Gastrocnemius medialis (tissue), 4 donors: ENCODE measurements at regions not wholly inside any gene's neighbourhood (a gene's known extent, or its start where the extent isn't known, plus 50 kb on each side); places are given as distances from the start of the nearest gene placed in this dataset.
A peak's percentile ranks its signal among the peaks of the same experiment; 100 is the strongest.

ENCODE experiments used
- ATAC-seq, 2 donors: fragments of 150-250 bp; one replicate each; pipeline ENCODE4 v1.9.1; 2016
- DNase-seq, 2 donors: peaks; one replicate each; pipeline ENCODE4 v3.0.0-alpha.2; 2019
- H3K27ac ChIP-seq, 4 donors: fragments of 200-600 bp; sonication (generic); 1 replicate in 1 of 4; 2 replicates in 3 of 4; pipeline ENCODE4 v1.5.1; 2016 to 2018; ENCODE audit warnings: mild to moderate bottlenecking in 2 of 4, moderate library complexity in 1 of 4
- H3K27me3 ChIP-seq, 3 donors: fragments of 200-600 bp; sonication (generic) in 2 of 3; 1 replicate in 1 of 3; 2 replicates in 2 of 3; pipeline versions ENCODE4 v1.5.1 to v1.6.0; 2016 to 2019; ENCODE audit warnings: mild to moderate bottlenecking in 1 of 3, moderate library complexity in 1 of 3
- H3K36me3 ChIP-seq, 2 donors: fragments of 200-600 bp; sonication (generic) in 1 of 2; one replicate each; pipeline ENCODE4 v1.5.1; 2017 to 2018
- H3K4me1 ChIP-seq, 2 donors: fragments of 200-600 bp; sonication (generic) in 1 of 2; one replicate each; pipeline ENCODE4 v1.5.1; 2016 to 2017; ENCODE audit warnings: mild to moderate bottlenecking in 2 of 2
- H3K4me3 ChIP-seq, 4 donors: fragments of 200-600 bp; sonication (generic) in 3 of 4; 1 replicate in 1 of 4; 2 replicates in 3 of 4; pipeline ENCODE4 v1.5.1; 2016 to 2019; ENCODE audit warnings: mild to moderate bottlenecking in 2 of 4
- H3K9me3 ChIP-seq, 3 donors: fragments of 200-600 bp; sonication (generic) in 2 of 3; 1 replicate in 1 of 3; 2 replicates in 2 of 3; pipeline ENCODE4 v1.5.1; 2016 to 2019
- CTCF ChIP-seq, 5 experiments: fragments of 450-650 bp in 3 of 5; fragments of 200-600 bp in 2 of 5; sonication (generic) in 2 of 5; IDR thresholded peaks in 4 of 5; conservative IDR thresholded peaks in 1 of 5; 1 replicate in 4 of 5; 2 replicates in 1 of 5; pipeline ENCODE4 v1.5.1; 2016 to 2019; ENCODE audit warnings: antibody characterized with exemption in 5 of 5, mild to moderate bottlenecking in 3 of 5, moderate library complexity in 3 of 5
- POLR2A ChIP-seq, 2 donors: fragments of 450-650 bp; IDR thresholded peaks; one replicate each; pipeline ENCODE4 v1.6.1; 2017; ENCODE audit warnings: antibody characterized with exemption in 2 of 2, mild to moderate bottlenecking in 2 of 2, moderate library complexity in 2 of 2
- in situ Hi-C, 4 donors: fragments of 200-750 bp; cut with MboI; loops; one replicate each; pipeline versions ENCODE4 v1.15.0 to v1.8.0; 2017; ENCODE audit warnings: low sequenced_read_pairs in 4 of 4
- intact Hi-C: fragments of 100-400 bp; cut with DNase I; formaldehyde crosslinking; loops from one replicate; pipeline ENCODE4 v1.15.1; 2023; ENCODE audit warnings: low total_unique reads

- TF ChIP-seq CTCF (IDR thresholded peaks at IDR 0.05 in 4 of 5, conservative IDR thresholded peaks at IDR 0.05 in 1 of 5) (no peak), POLR2A (IDR thresholded peaks at IDR 0.05) (no peak)
- intact Hi-C loops, result no loop called here
- H3K4me1 ChIP-seq, result no peaks in the 10 kb centered on the region
- no peak overlapping the region for H3K4me3 ChIP-seq
- no peak for ATAC-seq
- no peak for DNase-seq
- no peak overlapping the region for H3K27ac ChIP-seq
- H3K36me3 ChIP-seq, result no peaks in the 10 kb centered on the region
- in situ Hi-C loops, result no loop called here
- H3K9me3 ChIP-seq, result no peaks in the 10 kb centered on the region
- H3K27me3 ChIP-seq, result peaks cover 2 to 4% (median 3%) of the 10 kb centered on the region in 3 donors
Measured at GRCh38 chr22:49660321-49660720, 167.4 kb downstream of the BRD1 start.

GRCh38 chr22:49659924-49660315, 167.8 kb downstream of the BRD1 start:
- Histone ChIP-seq H3K27me3 (peaks cover 2 to 4% (median 3%) of the 10 kb centered on the region in 3 donors), H3K27ac (peak overlapping the region in 1 of 4 donors; percentile 85)

GRCh38 chr22:49659281-49659923, 168.3 kb downstream of the BRD1 start:
- ATAC-seq (no peak), DNase-seq (no peak)
- Histone ChIP-seq H3K27ac (peak overlapping the region in 1 of 4 donors; percentile 85), H3K4me3 (no peak overlapping the region), H3K36me3 (no peaks in the 10 kb centered on the region), H3K4me1 (no peaks in the 10 kb centered on the region), H3K27me3 (peaks cover 2 to 4% (median 2%) of the 10 kb centered on the region in 3 donors), H3K9me3 (no peaks in the 10 kb centered on the region)
- intact Hi-C loops, result no loop called here
- TF ChIP-seq POLR2A (IDR thresholded peaks at IDR 0.05) (no peak), CTCF (IDR thresholded peaks at IDR 0.05 in 4 of 5, conservative IDR thresholded peaks at IDR 0.05 in 1 of 5) (no peak)
- in situ Hi-C loops, result no loop called here

More at GRCh38 chr22:49659924-49660315, 167.8 kb downstream of the BRD1 start:
- TF ChIP-seq POLR2A (IDR thresholded peaks at IDR 0.05) (no peak), CTCF (IDR thresholded peaks at IDR 0.05 in 4 of 5, conservative IDR thresholded peaks at IDR 0.05 in 1 of 5) (no peak)
- ATAC-seq (no peak), DNase-seq (no peak)
- H3K4me1 ChIP-seq, result no peaks in the 10 kb centered on the region
- H3K36me3 ChIP-seq, result no peaks in the 10 kb centered on the region
- in situ Hi-C loops (no loop called here), intact Hi-C loops (no loop called here)
- no peak overlapping the region for H3K4me3 ChIP-seq
- no peaks in the 10 kb centered on the region for H3K9me3 ChIP-seq

GRCh38 chr22:49658902-49659280, 168.8 kb downstream of the BRD1 start:
- in situ Hi-C loops (no loop called here), intact Hi-C loops (no loop called here)
- Histone ChIP-seq H3K27me3 (peaks cover 0 to 4% (median 2%) of the 10 kb centered on the region in 3 donors), H3K36me3 (no peaks in the 10 kb centered on the region), H3K9me3 (no peaks in the 10 kb centered on the region), H3K27ac (peak overlapping the region in 3 of 4 donors; percentile 79 to 85 (median 81)), H3K4me3 (no peak overlapping the region), H3K4me1 (no peaks in the 10 kb centered on the region)
- ATAC-seq, result no peak
- no peak for DNase-seq
- TF ChIP-seq CTCF (IDR thresholded peaks at IDR 0.05 in 4 of 5, conservative IDR thresholded peaks at IDR 0.05 in 1 of 5), result no peak
- no peak for TF ChIP-seq POLR2A (IDR thresholded peaks at IDR 0.05)
